AG04449 (cell line): ENCODE measurements at regions not wholly inside any gene's neighbourhood (a gene's known extent, or its start where the extent isn't known, plus 50 kb on each side); places are given as distances from the start of the nearest gene placed in this dataset.

Experiments
- CTCF ChIA-PET: fragments of 350-600 bp; formaldehyde crosslinking; extraction: SDS; loops from one replicate; lab custom pipeline; 2021; ENCODE audit warnings: antibody characterized with exemption; lab: Yijun Ruan, JAX
- POLR2A ChIA-PET: fragments of 400-600, 350-600 bp; formaldehyde crosslinking; extraction: SDS; loops from one replicate; lab custom pipeline; 2020; ENCODE audit warnings: antibody characterized with exemption, inconsistent platforms; lab: Yijun Ruan, JAX
- DNase-seq: peaks from one replicate; pipeline ENCODE4 v3.0.0-alpha.2; 2010; ENCODE audit warnings: low read depth, low spot score
- H3K4me3 ChIP-seq: 2 replicates; pipeline ENCODE4 v1.5.1; 2011; ENCODE audit warnings: low read depth, mild to moderate bottlenecking, control low read depth, low read length
- CTCF ChIP-seq: IDR thresholded peaks from one replicate; pipeline ENCODE4 v1.5.1; 2011; ENCODE audit warnings: mild to moderate bottlenecking, moderate library complexity, low read length, control low read depth, inconsistent platforms; ENCODE audit not compliant: insufficient read depth; ENCODE audit errors: missing control alignments

- peak overlapping the region; percentile 37 for H3K4me3 ChIP-seq
- POLR2A ChIA-PET = interaction anchor here (0.6 kb wide), 1 partner anchor 117 kb away, joined by 4 read pairs; no protein-coding TSS in a partner anchor
These were observed 186.4 kb downstream of the BLID start for GRCh38 chr11:121929581-121929980.

GRCh38 chr11:121928597-121929580 lies 187.1 kb downstream of the BLID start:
- no peak for TF ChIP-seq CTCF
- ChIA-PET POLR2A (interaction anchor here (0.6 kb wide), 1 partner anchor 116 kb away, joined by 4 read pairs; no protein-coding TSS in a partner anchor), CTCF (interaction anchor here (0.9 to 2.7 kb wide), 4 partner anchors 9 to 274 kb away, joined by 3 to 10 read pairs (median 4); no protein-coding TSS in a partner anchor)
- no peak for DNase-seq
- H3K4me3 ChIP-seq = no peak overlapping the region; the same call in 1 of the 2 replicates

More at GRCh38 chr11:121929581-121929980, 186.4 kb downstream of the BLID start:
- DNase-seq = no peak
- TF ChIP-seq CTCF = no peak
- CTCF ChIA-PET = interaction anchor here (0.9 to 2.7 kb wide), 3 partner anchors 9 to 274 kb away, joined by 3 to 10 read pairs (median 5); no protein-coding TSS in a partner anchor

GRCh38 chr11:121927789-121928188 lies 188.2 kb downstream of the BLID start:
- H3K4me3 ChIP-seq = no peak overlapping the region
- ChIA-PET CTCF (interaction anchor here (1.1 to 2.7 kb wide), 2 partner anchors 126 to 273 kb away, joined by 3 to 10 read pairs; no protein-coding TSS in a partner anchor), POLR2A (no interaction called here)
- no peak for DNase-seq
- TF ChIP-seq CTCF = no peak

- POLR2A ChIA-PET = no interaction called here
- CTCF ChIA-PET = interaction anchor here (1.1 to 2.5 kb wide), 2 partner anchors 10 to 125 kb away, joined by 3 to 12 read pairs; no protein-coding TSS in a partner anchor
- no peak overlapping the region for H3K4me3 ChIP-seq
- no peak for DNase-seq
- TF ChIP-seq CTCF = no peak
These were observed 188.8 kb downstream of the BLID start for GRCh38 chr11:121927097-121927785.

- DNase-seq = no peak
- POLR2A ChIA-PET = no interaction called here
- H3K4me3 ChIP-seq = no peak overlapping the region
- TF ChIP-seq CTCF = no peak
- CTCF ChIA-PET = no interaction called here
These were observed 191.8 kb downstream of the BLID start for GRCh38 chr11:121924191-121924590.
